HG03135 (cell line): ENCODE measurements at regions not wholly inside any gene's neighbourhood (a gene's known extent, or its start where the extent isn't known, plus 50 kb on each side); places are given as distances from the start of the nearest gene placed in this dataset.

Experiments
- ATAC-seq: cut with Tn5 transposase; IDR thresholded peaks from one replicate; pipeline ENCODE4 v1.9.1; 2021; ENCODE audit warnings: mild to moderate bottlenecking, moderate library complexity; ENCODE audit not compliant: unreplicated experiment

- no peak for ATAC-seq
Observed at GRCh38 chr7:47191316-47191715, 390.6 kb downstream of the TNS3 start.

DNA sequence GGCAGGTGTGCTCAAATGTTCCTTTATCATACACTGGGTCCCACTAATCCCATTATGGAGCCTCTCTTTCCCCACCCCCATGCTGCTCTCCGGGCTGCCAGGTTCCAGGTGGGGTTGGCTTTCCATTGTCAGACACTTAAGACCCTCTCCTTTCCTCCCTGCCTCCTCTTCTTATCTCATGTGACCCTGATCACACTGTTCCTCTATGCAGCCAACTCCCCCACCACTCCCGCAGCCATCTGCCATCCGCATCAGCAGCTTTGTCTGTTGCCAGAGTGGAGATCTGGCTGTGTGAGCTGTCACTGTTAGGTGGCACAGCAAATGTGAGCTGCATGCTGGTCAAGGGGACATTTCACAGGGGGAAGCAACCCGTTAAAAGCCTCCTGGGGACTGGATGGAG is 391.4 kb downstream of the TNS3 start:
- no peak for ATAC-seq

GRCh38 chr7:47188653-47189315 is 393.1 kb downstream of the TNS3 start:
- ATAC-seq = no peak

DNA sequence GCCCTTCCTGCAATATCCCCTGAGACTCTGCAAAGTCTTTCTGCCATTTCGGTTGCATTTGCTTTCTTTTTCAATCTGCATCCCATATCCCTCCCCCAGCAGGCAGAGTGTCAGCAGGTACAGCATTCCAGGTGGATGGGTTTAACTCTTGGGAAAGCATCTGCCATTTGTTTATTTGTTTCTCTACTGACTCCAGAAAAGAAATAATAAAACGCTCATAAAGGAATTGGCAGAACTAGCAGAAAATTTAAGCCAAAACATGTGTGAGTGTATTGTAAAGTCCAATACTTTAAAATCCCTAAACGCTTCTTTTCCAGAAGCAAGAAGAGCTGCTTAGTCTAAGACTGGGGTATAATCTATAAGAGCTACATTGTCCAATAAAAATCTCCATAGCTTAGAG is 393.8 kb downstream of the TNS3 start:
- ATAC-seq = no peak

GRCh38 chr7:47186316-47186715 is 395.6 kb downstream of the TNS3 start:
- ATAC-seq = peak; percentile 83

GRCh38 chr7:47185839-47186238 is 396.1 kb downstream of the TNS3 start:
- no peak for ATAC-seq

DNA sequence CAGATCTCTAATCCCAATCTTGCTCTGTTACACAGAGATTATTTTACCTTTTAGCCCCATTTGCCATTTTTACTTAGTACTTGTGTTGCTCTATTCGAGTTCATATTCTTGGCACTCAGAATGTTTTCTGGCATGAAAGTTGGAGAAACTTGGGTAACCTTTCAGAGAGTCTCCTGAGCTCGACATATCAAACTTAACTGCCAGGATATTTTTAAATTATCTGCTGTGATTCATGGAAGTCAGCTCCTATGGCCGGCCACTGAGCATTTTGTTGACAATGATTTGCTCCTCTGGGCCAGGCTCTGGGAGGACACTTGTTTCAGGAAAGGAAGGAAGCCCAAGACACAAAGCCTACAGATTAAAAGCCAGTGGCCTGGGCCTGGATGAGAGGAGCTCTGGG is 396.7 kb downstream of the TNS3 start:
- no peak for ATAC-seq

GRCh38 chr7:47183862-47184590 is 397.9 kb downstream of the TNS3 start:
- ATAC-seq = no peak

- ATAC-seq = no peak
Observed at GRCh38 chr7:47181746-47182361, 400.1 kb downstream of the TNS3 start.

DNA sequence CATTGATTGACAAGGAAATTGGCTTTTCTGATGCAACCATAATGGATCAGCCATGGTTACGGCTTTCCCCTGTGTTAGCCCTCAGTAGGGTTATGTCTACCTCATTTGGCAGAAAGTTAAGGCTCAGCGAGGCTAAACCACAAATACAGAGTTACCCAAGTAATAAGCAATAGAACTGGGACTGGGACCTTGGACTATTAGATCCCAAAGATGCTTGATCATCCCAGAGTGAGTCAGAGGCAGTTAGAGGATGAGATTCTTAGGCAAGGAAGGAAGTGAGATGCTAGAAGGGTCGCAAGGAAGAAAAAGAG is 401.4 kb downstream of the TNS3 start:
- ATAC-seq = no peak

GRCh38 chr7:47179812-47180515 is 401.9 kb downstream of the TNS3 start:
- no peak for ATAC-seq

- ATAC-seq = peak; percentile 92
Observed at GRCh38 chr7:47172602-47173539, 409.0 kb downstream of the TNS3 start.

DNA sequence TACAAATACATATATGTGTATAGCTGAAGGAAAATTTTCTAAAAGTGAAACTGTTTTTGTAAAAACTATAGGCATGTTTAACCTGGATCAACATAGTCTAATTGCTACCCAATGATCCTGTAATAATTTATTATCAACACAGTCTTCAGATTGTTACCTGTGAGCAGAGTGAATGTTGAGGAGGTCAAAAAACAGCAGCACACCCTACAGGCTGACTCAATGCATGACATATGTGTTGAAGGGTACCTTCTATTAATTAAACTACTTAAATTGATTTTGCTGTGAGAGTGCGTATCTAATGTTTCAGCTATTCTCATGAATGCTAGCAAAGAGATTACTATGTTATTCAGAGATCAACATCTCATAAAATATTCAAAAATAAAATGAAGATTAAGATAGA is 411.4 kb downstream of the TNS3 start:
- ATAC-seq = no peak

DNA sequence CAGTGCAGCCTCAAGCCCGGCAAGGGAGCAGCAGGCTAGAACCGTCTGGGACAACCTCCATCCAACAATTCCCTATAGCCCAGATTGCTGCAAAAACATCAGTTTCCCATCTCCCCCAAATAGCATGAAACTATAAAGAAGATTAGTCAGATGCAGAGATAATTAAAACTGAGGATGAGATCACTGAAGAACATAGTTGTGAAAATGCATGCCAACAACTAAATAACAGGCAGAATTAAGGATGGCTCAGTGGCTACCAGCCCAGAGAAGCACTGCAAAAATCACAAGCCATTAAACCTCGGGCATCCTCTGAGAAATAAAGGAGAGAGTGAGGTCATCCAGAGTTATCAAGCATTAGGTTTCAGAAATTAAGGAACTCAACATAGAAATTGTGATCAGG is 427.1 kb downstream of the TNS3 start:
- no peak for ATAC-seq

DNA sequence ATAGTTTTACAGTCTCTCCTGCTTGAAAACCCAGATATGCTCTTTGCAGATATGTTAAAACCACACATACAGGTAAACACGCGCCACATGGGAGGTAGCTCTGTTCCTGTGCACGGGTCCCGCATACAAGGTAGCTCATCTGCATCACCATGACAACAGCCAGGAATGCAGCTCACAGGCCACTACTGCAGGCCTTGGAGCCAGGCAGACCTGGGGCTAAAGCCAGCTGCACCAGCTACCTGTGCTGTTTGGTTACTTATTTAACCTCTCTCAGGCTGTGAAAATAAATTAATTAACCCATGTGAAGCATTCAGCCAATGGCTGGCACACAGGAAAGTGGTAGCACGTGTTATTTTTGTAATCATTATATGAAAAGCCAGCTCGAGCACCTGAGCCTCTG is 428.3 kb downstream of the TNS3 start:
- ATAC-seq = no peak

DNA sequence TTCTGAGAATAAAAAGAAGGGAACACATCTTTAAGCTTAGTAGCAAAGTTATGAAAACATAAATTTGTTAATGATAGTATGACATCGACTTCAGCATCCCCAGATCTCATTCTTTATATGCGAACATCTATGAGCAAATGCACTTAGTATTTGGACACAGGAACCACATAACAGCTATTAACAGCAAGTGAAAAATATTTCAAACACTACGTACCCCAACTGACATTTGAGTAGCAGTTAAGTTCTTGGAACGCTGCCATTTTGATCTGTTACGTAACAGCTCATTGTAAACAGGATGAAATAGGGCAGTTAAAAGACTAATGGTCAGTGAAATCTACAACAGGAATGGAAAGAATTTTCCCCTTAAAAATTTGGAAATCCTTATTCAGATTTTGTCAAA is 428.9 kb downstream of the TNS3 start:
- ATAC-seq = no peak

DNA sequence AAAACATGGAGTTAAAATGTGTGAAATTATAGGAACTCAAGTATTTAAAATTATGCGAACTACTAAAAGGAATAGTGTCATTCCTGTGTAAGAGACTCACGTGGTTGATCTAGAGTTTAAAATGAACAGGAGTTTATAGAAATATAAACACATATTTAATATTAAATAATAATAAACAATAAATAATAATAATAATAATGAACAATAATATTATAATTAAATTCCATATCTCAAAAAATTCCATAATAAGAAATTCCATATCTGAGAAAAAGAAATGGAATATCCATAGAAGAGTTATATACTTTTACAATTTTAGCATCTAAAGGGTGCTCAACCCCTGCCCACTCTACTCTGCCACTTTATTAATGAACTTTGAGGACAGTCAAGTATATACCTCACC is 429.6 kb downstream of the TNS3 start:
- ATAC-seq = no peak

- no peak for ATAC-seq
Observed at GRCh38 chr7:47150497-47151260, 431.2 kb downstream of the TNS3 start.

DNA sequence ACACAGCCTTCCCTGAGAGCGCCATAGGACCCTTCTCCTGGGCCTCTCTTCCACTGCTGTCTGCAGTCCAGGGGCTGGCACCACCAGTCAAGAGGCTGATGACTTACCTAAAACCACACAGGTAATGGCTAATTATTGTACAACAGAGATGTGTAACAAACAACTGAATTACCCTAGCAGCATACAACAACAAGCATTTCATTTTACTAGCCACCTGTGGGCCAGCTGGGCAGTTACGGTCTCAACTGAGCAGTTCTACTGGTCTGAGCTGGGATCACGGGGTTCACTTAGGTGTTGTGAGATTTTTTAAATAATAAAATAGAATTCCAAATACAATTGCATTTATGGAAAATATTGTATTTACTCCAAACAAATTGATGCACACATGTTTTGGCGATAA is 431.9 kb downstream of the TNS3 start:
- no peak for ATAC-seq

GRCh38 chr7:47149208-47149839 is 432.6 kb downstream of the TNS3 start:
- ATAC-seq = no peak
